CD4-positive, alpha-beta memory T cell (primary cell): ENCODE measurements at regions not wholly inside any gene's neighbourhood (a gene's known extent, or its start where the extent isn't known, plus 50 kb on each side); places are given as distances from the start of the nearest gene placed in this dataset.
"Not testable (repeated sequence)": the region's sequence is repeated elsewhere in the genome, so short reads cannot be mapped to it uniquely, and the experiment has no call there.

Experiments
- CTCF ChIA-PET: fragments of 350-600 bp; sonication (Branson Sonifier 250); formaldehyde crosslinking; loops from one replicate; lab custom pipeline; 2021; ENCODE audit warnings: inconsistent platforms; ENCODE audit not compliant: partially characterized antibody; lab: Charles Lee
- POLR2A ChIA-PET: fragments of 350-600 bp; sonication (Branson Sonifier 250); formaldehyde crosslinking; loops from one replicate; lab custom pipeline; 2021; ENCODE audit not compliant: partially characterized antibody; lab: Charles Lee
- DNase-seq, 5 donors: peaks; one replicate each; pipeline versions ENCODE4 v3.0.0 to v3.0.0-alpha.2; 2020 to 2022; ENCODE audit warnings: mixed read lengths in 1 of 5
- H3K27ac ChIP-seq: one replicate; pipeline ENCODE4 v1.7.0; 2013; ENCODE audit warnings: low read depth, low read length
- H3K27me3 ChIP-seq: 2 replicates; pipeline ENCODE4 v1.7.0; 2013; ENCODE audit warnings: mild to moderate bottlenecking, low read length, moderate library complexity; ENCODE audit not compliant: insufficient read depth
- H3K36me3 ChIP-seq: 2 replicates; pipeline ENCODE4 v1.7.0; 2013; ENCODE audit warnings: mild to moderate bottlenecking, low read length, moderate library complexity; ENCODE audit not compliant: insufficient read depth
- H3K4me1 ChIP-seq: 2 replicates; pipeline ENCODE4 v1.7.0; 2013; ENCODE audit warnings: mild to moderate bottlenecking, low read length, moderate library complexity; ENCODE audit not compliant: insufficient read depth
- H3K4me3 ChIP-seq, 2 donors: one replicate each; pipeline ENCODE4 v1.7.0; 2013; ENCODE audit warnings: low read length in 2 of 2, mild to moderate bottlenecking in 1 of 2
- H3K9me3 ChIP-seq, 2 donors: one replicate each; pipeline ENCODE4 v1.7.0; 2013; ENCODE audit warnings: low read length in 2 of 2, control low read depth in 1 of 2; ENCODE audit not compliant: control insufficient read depth in 1 of 2
- H3K27ac Mint-ChIP-seq, 7 donors: one replicate each; pipeline ENCODE4 v1.8.0; 2020 to 2021; ENCODE audit warnings: mixed read lengths in 7 of 7, mild to moderate bottlenecking in 6 of 7, inconsistent platforms in 3 of 7, moderate library complexity in 3 of 7
- H3K27me3 Mint-ChIP-seq, 2 donors: one replicate each; pipeline ENCODE4 v1.8.0; 2020 to 2021; ENCODE audit warnings: mixed read lengths in 2 of 2
- H3K36me3 Mint-ChIP-seq, 2 donors: one replicate each; pipeline ENCODE4 v1.8.0; 2020 to 2021; ENCODE audit warnings: mixed read lengths in 2 of 2, inconsistent platforms in 1 of 2, mild to moderate bottlenecking in 1 of 2
- H3K4me1 Mint-ChIP-seq, 4 donors: one replicate each; pipeline ENCODE4 v1.8.0; 2020 to 2021; ENCODE audit warnings: mixed read lengths in 4 of 4, mild to moderate bottlenecking in 1 of 4
- H3K4me3 Mint-ChIP-seq, 8 donors: one replicate each; pipeline ENCODE4 v1.8.0; 2020 to 2021; ENCODE audit warnings: mixed read lengths in 8 of 8, mild to moderate bottlenecking in 7 of 8, moderate library complexity in 6 of 8, inconsistent platforms in 3 of 8
- H3K9me3 Mint-ChIP-seq, 8 donors: one replicate each; pipeline ENCODE4 v1.8.0; 2020 to 2021; ENCODE audit warnings: mixed read lengths in 8 of 8, mild to moderate bottlenecking in 5 of 8, inconsistent platforms in 3 of 8, moderate library complexity in 1 of 8
- intact Hi-C: fragments of 100-400 bp; cut with micrococcal nuclease; formaldehyde crosslinking; loops from one replicate; pipeline ENCODE4 v1.15.1; 2023

DNA sequence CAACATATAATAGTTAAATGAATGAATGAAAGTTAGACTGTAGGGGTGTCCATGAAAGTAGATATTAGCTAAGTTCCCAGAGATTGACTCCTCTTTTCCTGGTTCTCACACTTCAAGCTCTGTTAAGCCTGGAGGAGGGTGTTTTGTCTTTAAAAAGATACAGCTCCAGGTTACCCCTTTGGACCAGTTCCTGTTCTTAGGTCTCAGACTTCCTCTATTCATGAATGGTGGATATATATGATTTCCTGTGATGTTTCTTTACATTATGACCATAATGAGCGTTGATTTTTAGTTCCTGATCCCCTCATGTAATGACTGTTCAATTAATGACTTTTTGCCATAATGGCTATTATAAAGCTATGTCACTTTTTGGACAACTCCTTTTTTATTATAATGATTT is 115.9 kb downstream of the FAM72C start:
- H3K27ac ChIP-seq, DNase-seq, H3K27me3 ChIP-seq, H3K27ac Mint-ChIP-seq, H3K4me3 Mint-ChIP-seq, H3K4me3 ChIP-seq, H3K36me3 Mint-ChIP-seq, H3K4me1 Mint-ChIP-seq, H3K27me3 Mint-ChIP-seq, H3K4me1 ChIP-seq, POLR2A ChIA-PET, H3K36me3 ChIP-seq, CTCF ChIA-PET, intact Hi-C loops, H3K9me3 ChIP-seq, H3K9me3 Mint-ChIP-seq: not testable (repeated sequence)

DNA sequence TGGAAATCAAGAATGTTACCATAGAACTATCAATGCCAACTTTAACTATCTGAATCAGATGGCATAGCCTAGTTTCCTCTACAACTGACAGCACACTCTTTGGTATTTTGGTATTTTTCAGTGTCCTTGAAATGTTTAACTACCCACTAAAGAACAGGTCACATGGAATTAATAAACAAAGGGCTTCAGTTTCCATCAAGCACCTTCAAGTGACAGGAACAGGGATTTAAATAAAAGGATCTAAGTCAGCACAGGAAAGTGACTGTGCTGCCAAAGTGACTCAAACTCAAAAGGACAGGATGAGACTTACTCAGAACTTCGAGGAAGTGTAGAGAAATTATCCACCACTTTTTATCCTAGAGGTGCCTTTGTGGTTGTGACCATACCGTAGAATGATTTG is 117.7 kb downstream of the FAM72C start:
- H3K36me3 Mint-ChIP-seq, H3K36me3 ChIP-seq, H3K4me3 Mint-ChIP-seq, H3K27ac Mint-ChIP-seq, H3K4me1 ChIP-seq, H3K27me3 Mint-ChIP-seq, H3K9me3 Mint-ChIP-seq, H3K27ac ChIP-seq, H3K4me3 ChIP-seq, CTCF ChIA-PET, H3K4me1 Mint-ChIP-seq, POLR2A ChIA-PET, H3K9me3 ChIP-seq, intact Hi-C loops, DNase-seq, H3K27me3 ChIP-seq: not testable (repeated sequence)

DNA sequence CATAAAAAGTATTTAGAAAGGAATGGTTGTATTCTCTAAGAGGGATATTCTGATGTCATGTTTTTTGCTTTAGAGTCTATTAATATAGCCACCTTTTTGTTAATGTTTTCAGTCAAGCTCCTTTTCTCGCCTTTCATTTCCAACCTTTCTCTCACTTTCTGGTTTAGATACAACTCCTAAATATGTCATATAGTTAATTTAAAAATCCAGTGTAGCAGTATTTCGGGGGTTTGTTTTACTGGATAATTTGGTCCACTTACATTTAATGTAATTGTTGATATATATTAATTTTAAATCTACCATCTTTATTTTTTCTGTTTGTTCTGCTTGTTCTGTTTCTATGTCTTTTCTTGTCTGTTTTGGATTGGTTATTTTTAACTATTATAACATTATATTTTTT is 121.1 kb downstream of the FAM72C start:
- H3K4me3 ChIP-seq, H3K9me3 Mint-ChIP-seq, POLR2A ChIA-PET, H3K4me1 Mint-ChIP-seq, DNase-seq, H3K36me3 Mint-ChIP-seq, H3K27ac Mint-ChIP-seq, H3K9me3 ChIP-seq, H3K27ac ChIP-seq, CTCF ChIA-PET, H3K4me1 ChIP-seq, H3K27me3 Mint-ChIP-seq, H3K36me3 ChIP-seq, H3K27me3 ChIP-seq, intact Hi-C loops, H3K4me3 Mint-ChIP-seq: not testable (repeated sequence)

DNA sequence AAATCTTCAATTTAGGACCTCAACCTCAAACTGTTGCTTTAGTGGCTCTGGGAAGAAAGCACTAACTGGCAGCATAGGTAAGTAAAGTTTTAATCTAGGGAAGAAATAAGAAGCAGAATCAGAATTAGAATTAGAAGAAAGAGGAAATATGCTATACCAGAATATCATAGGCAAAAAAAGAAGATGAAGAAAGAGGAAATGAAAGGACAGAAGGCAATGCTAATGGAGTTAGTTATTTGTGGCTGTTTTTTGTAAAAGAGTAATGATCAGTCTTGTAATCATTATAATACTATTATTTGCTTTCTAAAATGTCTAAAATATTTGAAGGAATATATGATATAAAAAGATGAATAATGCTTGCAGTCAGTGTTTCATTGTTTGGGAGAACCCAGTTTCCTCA is 122.9 kb downstream of the FAM72C start:
- H3K9me3 ChIP-seq, H3K27ac Mint-ChIP-seq, CTCF ChIA-PET, H3K4me1 Mint-ChIP-seq, intact Hi-C loops, DNase-seq, H3K27ac ChIP-seq, H3K4me3 ChIP-seq, H3K4me3 Mint-ChIP-seq, H3K4me1 ChIP-seq, H3K27me3 ChIP-seq, POLR2A ChIA-PET, H3K36me3 Mint-ChIP-seq, H3K36me3 ChIP-seq, H3K9me3 Mint-ChIP-seq, H3K27me3 Mint-ChIP-seq: not testable (repeated sequence)

DNA sequence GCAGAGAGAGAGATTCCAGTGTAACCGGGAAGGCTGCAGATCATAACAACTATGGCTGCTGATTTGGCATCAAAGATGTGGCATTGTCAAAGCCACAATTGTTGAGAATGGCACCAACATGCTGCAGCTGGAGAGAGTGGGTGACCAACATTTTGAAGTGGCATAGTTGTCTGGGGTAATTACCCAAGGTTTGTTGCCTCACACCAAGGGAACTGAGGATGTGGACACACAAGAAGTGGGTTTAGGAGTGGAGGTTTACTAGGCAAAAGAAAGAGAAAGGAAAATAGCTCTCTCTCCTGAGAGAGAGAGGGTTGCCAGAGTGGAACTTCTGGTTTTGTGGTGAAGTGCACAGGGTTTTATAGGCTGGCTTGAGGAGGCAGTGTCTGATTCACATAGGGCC is 126.6 kb downstream of the FAM72C start:
- POLR2A ChIA-PET, H3K4me1 ChIP-seq, intact Hi-C loops, H3K27me3 ChIP-seq, DNase-seq, H3K27ac ChIP-seq, H3K9me3 Mint-ChIP-seq, H3K9me3 ChIP-seq, CTCF ChIA-PET, H3K27ac Mint-ChIP-seq, H3K4me3 Mint-ChIP-seq, H3K4me3 ChIP-seq, H3K4me1 Mint-ChIP-seq, H3K36me3 ChIP-seq, H3K27me3 Mint-ChIP-seq, H3K36me3 Mint-ChIP-seq: not testable (repeated sequence)

DNA sequence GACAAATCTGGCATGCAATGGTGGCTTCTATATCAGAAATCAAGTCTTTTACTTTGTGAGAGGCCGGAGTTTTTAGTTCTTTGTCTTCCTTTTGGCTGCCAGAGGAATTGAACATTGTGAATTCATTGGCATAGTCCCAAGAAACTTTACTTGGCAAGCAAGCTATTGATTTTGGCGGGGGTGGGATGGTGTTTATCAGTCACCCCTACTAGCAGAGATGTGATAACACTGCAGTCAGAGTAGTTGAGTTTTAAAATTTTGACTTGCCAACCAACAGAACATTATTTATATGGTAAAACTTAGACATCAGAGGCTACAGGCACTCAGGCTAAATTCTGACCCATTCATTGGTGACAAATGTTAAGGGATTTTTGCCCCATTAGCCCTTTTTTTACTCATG is 129.7 kb downstream of the FAM72C start:
- H3K4me1 ChIP-seq, H3K27me3 Mint-ChIP-seq, H3K36me3 Mint-ChIP-seq, H3K9me3 ChIP-seq, POLR2A ChIA-PET, H3K27me3 ChIP-seq, intact Hi-C loops, H3K4me3 Mint-ChIP-seq, CTCF ChIA-PET, H3K4me1 Mint-ChIP-seq, DNase-seq, H3K27ac Mint-ChIP-seq, H3K27ac ChIP-seq, H3K4me3 ChIP-seq, H3K9me3 Mint-ChIP-seq, H3K36me3 ChIP-seq: not testable (repeated sequence)

DNA sequence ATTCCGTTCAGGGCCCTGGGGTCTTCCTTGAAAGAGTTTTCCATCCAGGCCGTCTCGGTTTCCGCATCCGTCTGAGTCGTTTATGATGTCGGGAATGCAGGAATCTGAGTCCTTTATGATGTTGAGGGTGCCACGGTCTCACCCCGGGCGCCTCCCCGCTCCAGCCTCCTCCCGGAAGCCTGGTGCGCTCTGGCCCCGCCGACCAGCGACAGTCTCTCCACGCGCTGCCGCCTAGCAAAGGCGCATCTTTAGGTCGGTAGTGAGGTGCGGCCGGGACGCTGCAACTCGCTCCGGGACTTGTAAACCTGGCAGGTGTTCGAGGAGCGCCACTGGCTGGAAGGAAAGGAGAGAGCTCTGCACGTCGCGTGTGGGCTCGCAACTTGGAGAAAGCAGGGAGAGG is 132.6 kb downstream of the FAM72C start:
- intact Hi-C loops, DNase-seq, H3K4me3 Mint-ChIP-seq, H3K4me1 ChIP-seq, POLR2A ChIA-PET, H3K27ac Mint-ChIP-seq, H3K4me3 ChIP-seq, H3K9me3 Mint-ChIP-seq, H3K36me3 ChIP-seq, H3K36me3 Mint-ChIP-seq, H3K4me1 Mint-ChIP-seq, H3K9me3 ChIP-seq, H3K27me3 ChIP-seq, H3K27ac ChIP-seq, CTCF ChIA-PET: not testable (repeated sequence)
- peaks cover 6 to 11% of the 10 kb centered on the region in 2 donors for H3K27me3 Mint-ChIP-seq

DNA sequence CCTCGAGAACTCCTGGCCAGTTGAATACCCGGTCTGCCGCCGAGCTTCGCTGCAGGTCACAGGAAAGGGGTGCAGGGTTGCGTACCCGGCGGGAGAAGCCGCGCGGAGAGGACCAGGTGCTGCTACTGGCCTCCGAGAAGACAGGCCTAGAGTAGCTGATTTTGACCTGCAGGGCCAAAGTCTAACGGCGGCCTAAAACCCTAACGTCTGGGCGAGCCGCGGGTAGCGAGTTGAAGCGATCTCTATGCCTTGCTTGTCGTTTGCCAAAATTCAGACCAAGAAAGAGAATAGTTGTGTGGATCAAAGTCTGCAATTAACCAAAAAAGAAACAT is 133.2 kb downstream of the FAM72C start:
- H3K4me3 Mint-ChIP-seq, H3K27ac ChIP-seq, H3K27ac Mint-ChIP-seq, H3K9me3 ChIP-seq, H3K36me3 Mint-ChIP-seq, H3K4me1 Mint-ChIP-seq, POLR2A ChIA-PET, H3K36me3 ChIP-seq, H3K4me1 ChIP-seq, H3K9me3 Mint-ChIP-seq, H3K4me3 ChIP-seq, DNase-seq, H3K27me3 ChIP-seq, CTCF ChIA-PET, intact Hi-C loops: not testable (repeated sequence)
- peaks cover 6 to 11% of the 10 kb centered on the region in 2 donors for H3K27me3 Mint-ChIP-seq
